ENCODE measurements at regions not wholly inside any gene's neighbourhood (a gene's known extent, or its start where the extent isn't known, plus 50 kb on each side); places are given as distances from the start of the nearest gene placed in this dataset.

GRCh38 chr6:163836876-163837690 is 422.6 kb downstream of the QKI start:
- no peak for DNase-seq (ENCODE audit: low read depth in 3 of 3)

- DNase-seq (ENCODE audit: low read depth in 3 of 3) = no peak
Measured at GRCh38 chr6:163835439-163836171, 421.1 kb downstream of the QKI start.

GRCh38 chr6:163834226-163834970 is 419.9 kb downstream of the QKI start:
- no peak for DNase-seq (ENCODE audit: low read depth in 3 of 3)

GRCh38 chr6:163831736-163832135 is 417.2 kb downstream of the QKI start:
- DNase-seq (ENCODE audit: low read depth in 3 of 3) = no peak

GRCh38 chr6:163830641-163831040 is 416.1 kb downstream of the QKI start:
- no peak for DNase-seq (ENCODE audit: low read depth in 3 of 3)

GRCh38 chr6:163828038-163828795 is 413.7 kb downstream of the QKI start:
- no peak for DNase-seq (ENCODE audit: low read depth in 3 of 3)

DNA sequence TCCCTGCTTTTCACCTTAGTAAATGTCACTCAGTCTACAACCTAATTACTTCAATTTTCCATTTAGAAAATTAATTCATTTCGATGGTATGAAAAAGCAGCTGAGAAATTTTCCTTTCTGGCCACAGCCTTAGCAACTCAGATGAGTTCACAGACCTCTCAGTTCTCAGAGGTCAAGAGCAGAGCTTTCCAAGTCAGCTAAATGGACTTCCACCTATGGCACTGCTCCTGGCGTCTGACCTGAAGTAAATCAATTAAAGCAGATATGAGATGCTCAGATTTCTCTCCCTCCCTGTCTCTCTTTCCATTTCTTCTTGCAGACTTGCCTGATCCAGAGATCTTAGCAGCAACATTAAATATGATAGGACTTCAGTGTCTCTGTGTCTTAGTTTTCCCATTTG is 412.6 kb downstream of the QKI start:
- no peak for DNase-seq (ENCODE audit: low read depth in 3 of 3)

GRCh38 chr6:163826629-163827028 is 412.1 kb downstream of the QKI start:
- no peak for DNase-seq (ENCODE audit: low read depth in 3 of 3)

DNA sequence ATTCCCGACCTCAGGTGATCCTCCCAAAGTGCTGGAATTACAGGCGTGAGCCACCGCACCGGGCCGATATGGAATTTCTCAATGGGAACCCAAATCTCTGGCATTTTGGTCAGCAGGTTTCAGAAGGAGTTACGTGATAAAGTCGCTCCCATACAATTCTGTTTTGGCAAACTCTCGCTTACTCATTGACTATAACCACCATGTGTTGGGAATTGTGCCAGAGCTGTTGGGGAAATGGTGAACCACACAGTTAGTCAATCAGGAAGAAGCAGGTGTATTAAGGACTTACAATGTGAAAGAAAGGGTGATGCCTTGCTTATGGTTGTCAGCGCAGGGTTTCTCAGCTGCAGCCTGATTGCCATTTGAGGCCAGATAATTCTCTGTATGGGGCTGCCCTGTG is 410.5 kb downstream of the QKI start:
- no peak for DNase-seq (ENCODE audit: low read depth in 3 of 3)

DNA sequence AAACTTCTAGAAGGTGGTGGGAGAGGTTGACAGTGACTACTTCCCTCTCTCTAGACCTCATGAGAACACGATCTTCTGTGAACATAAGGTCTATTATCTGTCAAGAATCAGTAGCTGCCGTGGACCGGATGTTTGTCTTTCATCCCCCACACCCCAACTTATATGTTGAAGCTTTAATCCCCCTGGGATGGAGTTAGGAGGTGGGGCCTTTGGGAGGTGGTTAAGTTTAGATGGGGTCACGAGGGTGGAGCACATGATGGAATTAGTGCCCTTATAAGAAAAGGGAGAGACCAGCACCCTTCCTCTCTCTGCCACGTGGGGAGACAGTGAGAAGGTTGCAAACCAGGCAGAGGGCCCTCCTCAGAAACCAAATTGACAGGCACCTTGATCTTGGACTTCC is 409.1 kb downstream of the QKI start:
- DNase-seq (ENCODE audit: low read depth in 3 of 3) = no peak

- DNase-seq (ENCODE audit: low read depth in 3 of 3) = no peak
Measured at GRCh38 chr6:163820745-163821458, 406.4 kb downstream of the QKI start.

GRCh38 chr6:163820171-163820570 is 405.7 kb downstream of the QKI start:
- DNase-seq (ENCODE audit: low read depth in 3 of 3) = no peak

DNA sequence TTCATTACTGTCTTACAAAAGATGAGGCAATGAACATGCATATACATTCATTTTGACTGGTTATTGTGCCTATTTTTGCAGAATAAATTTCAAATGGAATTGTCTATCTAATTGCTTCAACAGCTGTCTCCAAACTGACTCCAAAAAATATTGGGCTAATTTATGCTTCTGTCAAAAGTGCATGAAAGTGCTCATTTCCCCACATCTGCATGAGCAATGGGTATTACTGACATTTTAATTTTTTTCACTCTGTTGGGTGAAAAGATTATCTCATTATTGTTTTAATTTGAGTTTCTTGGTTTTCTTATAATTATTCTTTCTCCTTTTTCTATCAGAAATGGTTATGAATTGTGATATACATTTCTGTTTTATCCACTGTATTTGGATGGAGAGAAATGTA is 404.2 kb downstream of the QKI start:
- DNase-seq (ENCODE audit: low read depth in 3 of 3) = no peak

DNA sequence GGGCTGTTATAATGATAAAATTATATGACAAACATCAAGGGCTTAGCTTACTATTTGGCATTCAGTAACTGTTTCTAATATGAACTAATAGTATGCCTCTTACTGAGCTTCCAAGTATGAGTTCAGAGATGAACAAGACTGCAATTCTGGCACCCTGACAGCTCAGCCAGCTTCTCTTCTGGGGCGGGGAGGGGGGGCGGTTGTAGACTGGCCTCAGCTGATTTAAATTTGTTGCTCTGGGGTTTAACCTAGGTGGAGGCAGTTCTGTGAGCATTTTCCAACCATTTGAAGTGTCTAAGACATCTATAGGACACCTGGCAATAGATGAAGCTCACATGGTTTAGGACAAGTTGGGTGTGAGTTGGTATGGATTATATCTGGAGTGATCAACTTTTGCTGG is 401.9 kb downstream of the QKI start:
- no peak for DNase-seq (ENCODE audit: low read depth in 3 of 3)

DNA sequence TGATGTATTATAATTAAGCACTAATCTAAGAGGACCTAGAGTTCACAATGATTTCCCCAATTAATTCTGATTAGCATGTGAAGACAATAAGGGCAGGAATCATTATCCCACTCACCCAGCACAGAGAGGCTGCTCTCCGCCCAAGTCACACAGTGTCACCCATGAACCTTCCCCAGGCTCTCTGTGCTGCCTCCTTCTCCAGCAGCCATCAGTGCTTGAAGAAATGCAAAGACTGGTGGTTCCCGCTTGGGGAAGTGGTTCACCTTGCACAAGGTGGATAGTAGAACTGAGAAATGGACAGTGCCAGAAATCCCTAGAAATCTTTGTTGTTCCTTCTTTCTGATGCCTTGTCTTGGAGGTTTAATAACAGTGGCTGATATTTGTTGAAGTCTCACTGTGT is 401.3 kb downstream of the QKI start:
- DNase-seq (ENCODE audit: low read depth in 3 of 3) = no peak

DNA sequence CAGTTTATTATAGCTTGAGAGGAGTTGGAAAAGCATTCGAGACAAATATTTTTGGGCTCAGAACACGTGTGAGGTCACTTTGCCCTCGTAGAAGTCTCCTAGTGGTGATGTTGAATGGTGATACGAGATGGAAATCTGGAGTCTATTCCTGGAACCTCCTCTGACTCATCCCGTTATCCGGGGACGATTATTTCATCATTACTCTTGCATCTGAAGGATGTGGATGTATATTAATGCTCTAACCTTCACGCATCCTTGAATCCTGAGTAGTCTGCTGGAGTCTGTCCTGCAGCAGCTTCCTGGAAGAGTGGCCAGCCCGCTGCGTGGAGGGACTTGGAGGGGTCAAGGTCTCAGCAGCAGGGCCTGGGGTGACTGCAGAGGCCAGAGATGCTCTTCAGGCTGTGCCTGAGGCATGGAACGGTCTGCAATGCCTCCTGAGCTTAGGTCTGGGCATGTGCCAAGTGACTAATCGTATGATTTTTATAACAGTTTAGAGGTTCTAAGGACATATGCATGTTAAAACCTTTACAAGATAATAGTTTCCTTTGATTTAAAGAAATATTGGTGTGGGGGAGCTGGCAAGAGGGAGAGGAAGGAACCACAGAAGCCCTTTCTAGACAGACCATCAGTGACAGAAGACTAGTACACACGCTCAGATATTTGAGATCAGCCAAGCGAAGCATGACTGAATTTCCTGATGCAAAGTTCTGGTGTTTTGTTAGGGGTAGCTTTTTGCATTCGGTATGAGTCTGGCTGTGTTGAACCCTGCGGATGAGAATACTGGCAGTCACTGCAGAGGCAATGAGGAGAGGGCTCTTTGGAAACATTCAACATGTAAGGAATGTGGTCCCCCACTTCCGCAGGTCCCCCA is 400.2 kb downstream of the QKI start:
- no peak for DNase-seq (ENCODE audit: low read depth in 3 of 3)

DNA sequence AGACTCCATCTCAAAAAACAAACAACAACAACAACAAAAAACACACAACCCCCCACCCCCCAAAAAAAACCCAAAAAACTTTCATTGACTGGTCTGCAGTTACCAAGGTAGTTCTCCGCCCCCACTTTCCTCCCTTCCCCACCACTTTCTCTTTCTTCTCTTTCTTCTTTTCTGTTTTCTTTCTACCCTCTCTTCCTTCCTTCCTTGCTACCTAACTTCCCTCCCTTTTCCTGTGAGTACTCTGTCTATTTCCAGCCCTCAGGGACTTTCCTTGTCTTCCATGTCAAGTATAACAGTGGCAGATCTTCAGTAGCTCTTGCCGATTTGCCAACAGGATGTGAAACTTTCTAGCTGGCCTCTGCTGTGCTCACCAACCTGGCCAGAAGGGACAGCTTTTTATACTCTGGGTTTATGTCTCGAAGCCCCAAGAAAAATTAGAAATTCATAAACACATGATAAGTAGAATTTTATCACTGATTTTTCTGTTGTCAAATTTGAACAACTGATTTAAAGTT is 399.5 kb downstream of the QKI start:
- no peak for DNase-seq (ENCODE audit: low read depth in 3 of 3)

DNA sequence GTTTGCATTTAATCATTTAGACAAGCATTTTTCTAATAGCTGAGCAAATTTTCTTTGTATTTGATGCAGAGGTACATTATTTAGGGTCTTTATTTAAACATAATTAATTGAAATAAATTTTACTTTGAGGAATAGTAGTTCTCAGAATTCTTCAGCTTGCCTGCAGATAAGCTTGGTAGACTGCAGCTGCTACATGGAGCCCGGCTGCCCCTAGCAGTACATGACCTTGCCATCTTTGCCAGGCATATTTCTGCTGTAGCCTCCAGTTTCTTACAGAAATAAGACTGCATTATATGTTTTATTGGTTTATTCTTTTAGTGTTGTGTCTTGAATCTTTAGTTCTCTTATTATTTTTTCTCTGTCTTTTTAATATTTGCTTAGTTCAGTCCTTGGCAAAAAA is 396.8 kb downstream of the QKI start:
- DNase-seq (ENCODE audit: low read depth in 3 of 3) = no peak

DNA sequence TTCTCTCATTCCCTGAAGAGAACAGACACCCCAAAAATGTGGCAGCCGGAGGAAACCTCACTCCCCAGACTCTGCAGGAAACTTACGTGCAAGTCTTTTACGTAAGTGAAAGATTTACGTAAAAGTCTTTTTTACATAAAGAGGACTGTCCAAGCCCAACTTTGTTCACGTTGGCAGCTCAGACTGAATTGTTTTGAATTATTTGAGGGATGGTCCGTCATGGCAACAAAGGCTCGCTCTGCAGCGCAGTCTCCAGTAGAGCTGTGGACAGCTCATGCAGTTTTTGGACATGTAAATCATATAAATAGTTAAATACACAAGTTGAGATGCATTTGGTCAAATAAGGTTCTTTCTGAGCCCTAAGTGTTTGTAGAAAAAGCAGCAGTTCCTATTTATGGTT is 394.8 kb downstream of the QKI start:
- no peak for DNase-seq (ENCODE audit: low read depth in 3 of 3)

GRCh38 chr6:163808871-163809270 is 394.4 kb downstream of the QKI start:
- DNase-seq (ENCODE audit: low read depth in 3 of 3) = no peak
